Activated CD4-positive, alpha-beta T cell treated with anti-CD3 and anti-CD28 coated beads for 24 hours (primary cell): ENCODE measurements at regions not wholly inside any gene's neighbourhood (a gene's known extent, or its start where the extent isn't known, plus 50 kb on each side); places are given as distances from the start of the nearest gene placed in this dataset.
"Not testable (repeated sequence)": the region's sequence is repeated elsewhere in the genome, so short reads cannot be mapped to it uniquely, and the experiment has no call there.

ENCODE experiments used
- DNase-seq, 2 donors: peaks; one replicate each; pipeline ENCODE4 v3.0.0-alpha.2; 2020; ENCODE audit warnings: low read depth in 2 of 2

DNA sequence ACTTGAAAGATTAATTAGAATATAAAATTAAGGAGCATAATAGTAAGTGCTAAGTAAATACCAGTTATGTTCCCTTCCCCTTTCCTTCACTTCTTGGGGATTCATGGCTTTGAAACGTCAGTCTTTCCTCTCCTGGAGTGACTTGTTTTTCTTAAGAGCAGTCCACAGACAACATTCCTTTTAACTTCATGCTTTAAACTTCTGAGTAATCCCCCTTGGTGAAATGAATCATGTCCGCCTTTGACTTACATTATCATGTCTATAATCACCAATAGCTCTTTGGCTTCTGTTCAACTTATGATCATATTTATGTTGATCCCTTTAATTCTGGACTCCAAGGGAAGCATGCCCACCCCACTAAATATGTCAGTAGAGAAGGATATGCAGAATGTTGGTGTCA, 1012.1 kb upstream of the SLIT2 start:
- no peak for DNase-seq

DNA sequence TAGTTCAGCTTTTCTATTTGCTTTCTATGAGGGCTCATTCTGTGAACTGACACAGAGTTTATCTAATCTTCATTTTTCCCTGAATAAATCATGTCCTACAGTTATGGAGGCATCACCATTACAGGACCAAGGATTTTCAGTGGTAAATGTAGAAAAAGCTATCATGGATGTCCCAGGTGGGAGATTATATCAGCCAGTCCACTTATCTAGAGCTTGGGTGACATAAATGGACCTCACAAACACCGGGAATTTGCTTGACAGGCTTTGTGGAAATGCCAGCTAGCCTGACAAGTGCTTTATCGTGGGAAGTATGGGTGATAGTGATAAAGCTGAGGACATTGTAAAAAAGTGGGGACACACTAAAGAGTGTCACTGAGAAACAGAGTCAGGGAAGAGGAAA, 1015.2 kb upstream of the SLIT2 start:
- DNase-seq: no peak

DNA sequence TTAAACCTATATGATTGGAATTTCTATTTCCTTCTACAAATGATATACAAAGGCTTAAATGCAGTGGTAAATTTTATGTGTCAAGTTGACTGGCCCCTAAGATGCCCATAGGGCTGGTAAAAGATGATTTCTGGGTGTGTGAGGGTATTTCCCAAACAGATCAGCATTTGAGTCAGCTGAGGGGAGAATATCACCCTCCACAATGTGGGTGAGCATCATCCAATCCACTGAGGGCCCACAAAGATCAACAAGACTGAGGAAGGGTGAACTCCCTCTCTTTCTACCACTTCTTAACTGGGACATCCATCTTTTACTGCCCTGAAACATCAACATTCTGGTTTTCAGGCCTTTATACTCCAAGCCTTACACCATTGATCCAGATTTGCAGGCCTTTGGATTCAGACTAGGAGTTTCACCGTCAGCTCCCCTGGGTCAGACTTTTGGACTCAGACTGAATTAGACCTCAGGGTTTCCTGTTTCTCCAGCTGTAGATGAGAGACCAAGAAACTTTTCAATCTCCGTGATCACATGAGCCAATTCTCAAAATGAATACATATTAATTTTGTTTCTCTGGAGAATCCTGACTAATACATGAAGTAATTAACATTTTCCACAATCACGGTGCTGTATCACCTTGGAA, 1020.7 kb upstream of the SLIT2 start:
- no peak for DNase-seq

DNA sequence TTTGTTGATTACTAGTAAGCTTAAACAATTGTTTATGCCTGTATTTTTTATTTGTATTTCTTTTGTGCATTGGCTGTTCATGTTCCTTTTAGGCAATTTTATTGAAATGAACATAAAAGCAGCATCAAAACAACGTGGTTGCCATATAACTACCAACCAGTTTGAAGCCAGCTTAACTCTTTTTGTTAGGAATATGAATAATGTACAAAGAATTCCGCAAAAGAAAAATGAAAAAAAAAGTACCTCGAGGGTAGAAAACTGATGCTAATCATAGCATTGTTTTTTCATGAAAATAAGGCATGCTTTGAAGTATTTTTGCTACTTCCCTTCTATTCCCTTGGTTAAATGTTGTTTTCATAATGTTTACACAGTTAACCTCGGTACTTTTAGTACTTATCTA, 1024.0 kb upstream of the SLIT2 start:
- no peak for DNase-seq

DNA sequence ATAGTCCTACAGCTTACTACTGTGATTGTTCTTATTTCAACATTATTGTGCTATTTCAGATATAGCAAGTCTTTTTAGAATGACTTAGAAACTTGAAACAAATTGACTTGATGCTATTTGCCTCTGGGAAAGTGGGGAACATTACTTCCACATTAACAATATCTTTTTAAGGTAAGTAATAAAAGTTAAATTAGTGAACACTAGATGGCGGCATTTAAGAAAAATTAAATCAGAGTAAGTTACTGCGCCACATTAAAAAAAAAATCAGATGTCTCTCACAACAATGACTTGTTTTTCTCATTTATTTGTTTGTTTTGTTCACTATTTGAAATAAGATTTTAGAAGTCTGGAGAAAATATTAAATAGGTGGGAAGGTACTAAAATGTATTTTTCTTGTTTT, 1026.9 kb upstream of the SLIT2 start:
- no peak for DNase-seq

DNA sequence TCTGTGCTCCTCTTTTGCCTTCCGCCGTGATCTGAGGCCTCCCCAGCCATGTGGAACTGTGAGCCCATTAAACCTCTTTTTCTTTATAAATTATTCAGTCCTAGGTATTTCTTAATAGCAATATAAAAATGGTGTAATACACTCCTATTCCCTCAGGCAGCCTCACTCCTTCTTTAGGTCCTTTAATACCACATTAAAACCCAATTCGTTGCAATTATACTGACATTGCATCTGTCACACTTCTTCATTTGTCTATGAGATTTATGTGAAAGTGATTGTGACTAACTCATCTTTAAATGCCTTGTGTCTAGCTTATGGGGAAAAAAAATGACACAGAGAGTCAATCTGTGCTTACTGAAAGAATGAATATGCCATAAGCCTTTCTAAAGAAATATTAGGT, 1035.2 kb upstream of the SLIT2 start:
- no peak for DNase-seq

DNA sequence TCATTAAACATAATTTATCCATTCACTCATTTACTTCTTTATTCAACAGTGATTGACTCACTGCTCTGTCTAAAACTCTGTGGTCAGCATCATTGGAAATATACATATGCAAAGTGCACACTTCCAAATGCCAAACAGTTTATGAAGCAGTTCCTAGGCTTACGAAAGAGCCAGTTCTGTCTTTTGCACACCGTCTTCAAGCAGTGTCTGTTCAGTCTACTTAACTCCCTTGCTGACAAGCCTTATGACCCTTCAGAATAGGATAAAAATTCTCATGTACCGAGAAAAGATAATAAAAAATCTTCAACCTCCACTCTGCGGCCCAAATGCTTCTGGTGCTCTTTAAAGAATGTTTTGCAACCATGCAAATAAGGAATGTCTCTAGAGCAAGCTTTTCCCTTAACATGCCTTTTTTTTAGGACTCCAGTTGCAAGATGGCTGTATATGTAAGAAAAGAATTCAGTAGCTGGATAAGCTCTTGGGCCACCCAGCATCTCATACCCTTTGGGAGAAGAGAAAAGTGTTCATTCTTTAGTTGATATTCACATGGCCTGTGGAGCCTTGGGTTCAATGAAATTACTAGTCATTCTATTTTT, 1037.0 kb upstream of the SLIT2 start:
- no peak for DNase-seq

DNA sequence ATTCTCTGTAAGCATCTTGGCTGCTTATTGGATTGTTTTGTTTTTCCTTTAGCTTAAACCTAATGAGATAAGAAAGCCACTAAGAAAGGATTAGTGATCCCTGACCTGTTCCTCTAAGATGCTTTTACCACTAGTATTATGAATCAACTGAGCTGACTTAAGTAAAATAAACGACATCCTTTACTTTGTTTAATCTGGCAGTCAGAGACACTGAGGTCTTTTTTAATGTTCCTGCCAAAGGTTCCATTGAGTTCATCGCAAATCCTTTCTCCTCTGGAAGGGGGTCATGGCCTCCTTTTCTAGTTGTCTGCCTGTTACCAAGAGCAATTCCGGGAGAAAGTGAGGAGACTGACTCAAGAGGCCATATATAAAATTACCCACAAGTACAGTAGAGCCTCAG, 1038.3 kb upstream of the SLIT2 start:
- DNase-seq: no peak

DNA sequence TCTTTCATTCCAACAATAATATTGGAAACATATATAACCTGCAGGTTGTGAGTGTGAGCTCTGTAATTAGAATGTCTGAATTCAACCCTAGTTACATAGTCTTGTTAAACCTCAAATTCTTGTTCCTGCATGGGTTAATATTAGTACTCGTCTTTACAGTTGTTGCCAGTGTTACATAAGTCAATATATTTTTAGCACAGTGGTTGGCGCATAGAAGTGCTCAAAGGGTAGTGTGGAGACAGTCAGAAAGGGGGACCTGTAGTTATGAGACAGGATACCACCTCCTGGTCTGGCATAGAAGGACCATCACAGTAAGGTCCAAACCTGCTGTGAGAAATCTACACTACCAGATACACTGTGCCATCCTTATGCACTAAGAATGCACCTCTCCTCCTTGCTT, 1045.9 kb upstream of the SLIT2 start:
- DNase-seq: no peak

DNA sequence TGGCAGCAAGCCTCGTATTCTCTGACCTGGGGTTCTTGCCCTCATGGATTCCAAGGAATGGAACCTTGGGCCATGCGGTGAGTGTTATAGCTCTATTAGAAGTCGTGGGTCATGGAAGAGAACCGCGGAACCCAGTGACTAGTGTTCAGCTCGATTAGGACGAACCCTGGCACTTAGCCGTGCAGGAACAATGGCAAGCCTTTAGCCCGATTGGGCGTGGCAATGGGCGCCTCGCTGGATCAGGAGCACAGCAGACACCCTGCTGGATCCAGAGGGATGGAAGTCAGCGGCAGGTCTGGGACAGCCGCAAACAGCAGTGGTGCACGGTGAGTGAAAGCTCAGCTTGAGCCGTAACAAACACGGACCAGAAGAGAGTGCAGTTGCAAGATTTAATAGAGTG, 1053.9 kb upstream of the SLIT2 start:
- not testable (repeated sequence) for DNase-seq

DNA sequence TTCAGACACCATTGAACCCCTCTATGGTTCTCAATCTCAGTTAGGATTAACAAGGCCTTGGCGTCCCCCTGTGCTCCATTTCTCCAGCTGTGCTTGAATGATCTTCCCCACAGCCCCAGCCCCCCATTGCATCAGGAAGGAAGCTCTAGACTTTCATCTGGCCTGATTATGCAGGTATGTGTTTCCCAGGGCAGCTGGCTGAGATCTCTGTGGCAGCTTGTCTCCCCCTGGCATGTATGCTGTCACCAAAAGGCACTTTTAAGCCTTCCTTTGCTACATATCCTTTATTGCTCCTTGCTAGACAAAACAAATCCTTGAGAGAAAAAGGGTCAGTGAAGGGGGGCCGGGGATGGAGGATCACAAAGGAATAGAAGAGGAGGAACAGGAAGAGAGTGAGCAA, 1056.0 kb upstream of the SLIT2 start:
- no peak for DNase-seq

DNA sequence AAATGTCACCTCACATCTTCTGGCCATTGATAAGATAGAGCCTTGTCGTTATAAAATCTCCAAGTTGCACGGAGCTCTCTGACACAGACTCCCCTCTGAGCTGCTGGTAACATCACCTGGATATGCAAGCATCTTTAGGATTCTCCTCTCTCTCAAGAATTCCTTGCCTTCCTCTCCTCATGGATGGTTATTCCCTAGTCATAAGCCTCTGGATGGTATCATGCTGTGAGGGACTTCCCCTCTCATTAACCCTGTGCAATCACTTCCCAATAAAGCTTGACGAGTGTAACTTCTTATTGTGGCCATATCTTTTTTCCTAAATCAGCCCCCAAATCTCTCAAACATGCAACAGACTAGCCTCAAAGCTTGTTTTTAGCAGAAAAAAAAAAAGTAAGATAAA, 1057.0 kb upstream of the SLIT2 start:
- DNase-seq: no peak

DNA sequence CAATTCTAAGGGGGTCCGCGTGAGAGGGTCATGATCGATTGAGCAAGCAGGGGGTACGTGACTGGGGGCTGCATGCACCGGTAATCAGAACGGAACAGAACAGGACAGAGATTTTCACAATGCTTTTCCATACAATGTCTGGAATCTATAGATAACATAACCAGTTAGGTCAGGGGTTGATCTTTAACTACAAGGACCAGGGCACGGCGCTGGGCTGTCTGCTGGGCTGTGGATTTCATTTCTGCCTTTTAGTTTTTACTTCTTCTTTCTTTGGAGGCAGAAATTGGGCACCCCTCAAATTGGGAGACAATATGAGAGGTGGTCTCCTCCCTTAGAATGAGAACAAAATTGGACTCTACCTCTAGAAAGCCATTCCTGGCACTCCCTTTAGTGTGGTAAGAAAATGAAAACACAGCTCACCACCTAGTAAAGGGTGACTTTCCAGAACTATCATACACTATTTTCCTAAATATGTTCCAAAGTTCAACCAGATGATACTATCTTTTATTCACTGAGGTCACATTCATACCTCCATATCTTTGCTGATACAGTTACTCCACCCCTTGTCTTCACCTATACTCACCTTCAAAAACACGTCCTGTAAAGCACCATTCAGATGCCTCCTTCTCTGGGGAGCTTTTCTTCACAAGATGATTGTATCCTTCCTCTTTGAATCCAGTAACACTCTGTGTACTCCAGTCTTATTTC, 1058.3 kb upstream of the SLIT2 start:
- no peak for DNase-seq

DNA sequence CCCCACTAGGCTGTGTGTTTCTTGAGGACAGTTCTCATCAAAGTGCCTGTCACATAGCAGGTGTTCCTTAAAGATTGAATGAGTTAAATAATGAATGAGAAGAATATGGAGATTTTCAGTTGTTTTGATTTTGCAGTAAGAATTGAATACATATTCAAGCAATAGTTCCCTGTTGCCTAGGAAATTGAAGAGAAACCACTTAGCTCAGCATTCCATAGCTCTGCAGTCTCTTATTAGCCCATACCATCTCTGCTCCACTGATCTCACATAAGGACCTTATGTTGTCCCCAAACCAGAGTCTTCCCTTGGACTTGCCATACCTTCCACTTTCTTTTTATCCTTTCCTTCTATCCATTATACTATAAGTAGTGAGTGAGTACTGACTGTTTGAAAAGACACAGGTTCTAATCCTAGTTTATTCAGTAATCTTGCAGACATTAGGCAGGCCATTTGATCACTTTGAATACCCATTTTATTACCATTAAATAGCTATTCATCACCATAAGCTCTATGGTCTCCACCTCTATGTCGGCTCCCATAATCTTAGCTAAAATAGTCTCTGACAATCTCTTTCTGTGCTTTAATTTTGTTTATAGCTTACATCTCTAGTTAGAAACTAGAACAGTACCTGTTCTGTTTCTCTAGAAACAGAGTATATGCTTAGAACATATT, 1059.6 kb upstream of the SLIT2 start:
- no peak for DNase-seq

DNA sequence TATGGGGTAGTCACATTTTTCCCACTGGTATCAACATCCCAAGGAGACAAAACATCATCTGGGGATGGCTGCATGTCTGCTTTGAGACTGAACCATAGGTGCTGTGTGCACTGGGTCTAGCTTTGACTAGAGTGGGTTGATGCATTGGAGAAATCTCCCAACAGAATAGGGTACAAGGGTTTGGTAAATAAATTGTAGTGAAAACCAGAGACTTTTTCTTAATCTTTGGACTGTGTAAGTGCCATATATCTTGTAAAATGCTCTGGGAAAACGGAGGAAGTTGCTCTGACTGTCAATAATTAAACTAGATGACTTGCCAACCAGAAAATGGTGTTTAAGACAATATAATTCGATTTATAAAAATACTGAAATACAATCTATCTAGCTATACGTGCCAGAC, 1064.0 kb upstream of the SLIT2 start:
- DNase-seq: no peak

DNA sequence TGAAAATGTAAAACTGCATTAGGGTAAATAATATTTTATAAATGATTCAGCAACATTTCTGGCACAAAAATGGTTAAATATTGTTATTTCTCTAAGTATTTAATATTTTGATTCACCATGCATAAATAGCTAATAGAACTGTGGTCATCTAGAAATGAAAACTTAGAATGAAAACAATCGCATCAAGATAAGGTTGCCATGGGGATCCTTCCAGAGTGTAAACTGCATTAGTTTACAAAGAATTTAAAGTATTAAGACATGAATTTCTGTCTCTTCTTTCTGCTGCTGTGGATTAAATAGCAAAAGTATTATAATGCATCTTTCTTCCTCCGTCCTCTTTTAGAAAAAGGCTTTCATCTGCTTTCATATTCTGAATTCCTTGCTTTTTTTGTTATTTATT, 1064.6 kb upstream of the SLIT2 start:
- no peak for DNase-seq

DNA sequence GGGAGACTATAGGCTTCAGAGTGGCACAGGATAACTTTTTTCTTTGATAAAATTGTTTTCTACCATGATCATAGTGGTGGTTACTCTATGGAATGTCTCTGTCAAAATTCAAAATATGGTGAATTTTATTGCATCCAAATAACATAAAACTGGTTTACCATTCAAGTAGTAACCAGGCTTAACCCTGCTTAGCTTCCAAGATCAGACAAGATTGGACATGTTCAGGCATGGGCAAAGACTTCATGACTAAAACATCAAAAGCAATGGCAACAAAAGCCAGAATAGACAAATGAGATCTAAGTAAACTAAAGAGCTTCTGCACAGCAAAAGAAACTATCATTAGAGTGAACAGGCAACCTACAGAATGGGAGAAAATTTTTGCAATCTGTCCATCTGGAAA, 1070.1 kb upstream of the SLIT2 start:
- DNase-seq: not testable (repeated sequence)

DNA sequence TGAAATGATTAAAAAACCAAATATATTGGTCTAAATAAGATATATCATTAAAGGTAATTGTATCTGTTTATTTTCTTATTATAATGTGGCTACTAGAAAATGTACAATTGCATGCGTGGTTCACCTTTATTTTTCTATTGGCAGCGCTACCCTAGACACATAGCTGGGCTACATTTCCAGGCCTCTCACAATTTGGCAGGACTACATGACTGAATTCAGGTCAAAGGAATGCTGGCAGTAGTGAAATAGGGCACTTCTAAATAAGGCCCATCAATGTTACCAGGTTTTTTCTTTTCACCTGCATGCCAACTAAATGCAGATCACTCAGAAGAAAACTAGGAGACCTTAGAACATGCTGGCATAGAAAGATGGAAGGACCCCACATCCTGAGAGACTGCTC, 1072.9 kb upstream of the SLIT2 start:
- no peak for DNase-seq

DNA sequence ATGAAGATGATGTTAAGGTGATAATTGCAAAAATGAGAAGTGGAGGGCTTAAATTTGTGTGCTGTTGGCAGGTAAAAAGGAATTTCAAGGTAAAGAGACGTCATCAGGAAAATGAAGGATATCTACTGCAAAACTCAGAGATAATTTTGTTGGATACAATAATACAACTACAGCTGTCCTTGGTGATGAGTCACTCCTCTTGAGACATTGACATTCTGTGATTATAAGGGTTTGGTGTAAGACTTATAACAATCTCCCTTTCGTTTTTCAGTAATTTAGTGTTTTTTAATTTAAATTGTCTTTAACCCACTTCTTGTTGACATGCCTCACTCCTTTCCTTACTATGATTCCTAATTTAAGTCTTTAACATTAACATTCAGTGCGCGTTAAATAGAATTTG, 1074.1 kb upstream of the SLIT2 start:
- no peak for DNase-seq

DNA sequence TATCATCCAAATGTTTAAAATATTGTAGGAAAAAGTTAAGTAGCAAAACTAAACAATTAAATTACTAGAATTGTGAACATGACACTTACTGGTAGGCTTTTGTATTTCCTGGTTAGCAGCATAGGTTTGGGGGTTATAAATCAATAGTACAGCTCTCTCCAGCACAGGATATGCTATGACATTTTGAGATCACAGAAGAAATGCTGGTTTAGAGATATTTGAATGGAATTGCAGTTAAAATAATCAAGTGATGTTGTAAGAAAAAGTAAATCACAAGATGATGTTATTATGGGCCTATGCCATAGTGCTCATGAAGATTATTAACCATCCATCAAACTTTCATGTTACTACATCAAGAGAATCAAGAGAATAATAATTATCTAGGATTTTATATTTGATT, 1079.9 kb upstream of the SLIT2 start:
- no peak for DNase-seq

DNA sequence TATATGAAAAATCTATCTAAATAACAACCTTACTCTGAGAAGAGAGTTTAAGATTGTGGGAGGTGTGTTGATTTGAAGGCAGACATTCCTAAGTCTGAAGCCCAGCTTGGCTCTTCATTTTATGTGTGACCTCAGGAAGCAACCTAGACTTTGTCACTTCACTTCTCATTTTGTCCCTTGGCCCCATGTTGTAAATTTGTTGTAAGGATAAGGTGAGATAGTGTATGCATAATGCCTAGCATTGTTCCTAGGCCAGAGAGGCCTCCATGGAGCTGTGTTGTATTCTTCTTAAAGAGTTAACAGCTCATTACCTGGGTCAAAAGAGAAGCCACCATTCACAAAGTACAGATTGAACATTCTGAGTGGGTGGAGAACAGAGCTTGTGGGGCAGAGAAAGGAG, 1084.4 kb upstream of the SLIT2 start:
- DNase-seq: no peak

DNA sequence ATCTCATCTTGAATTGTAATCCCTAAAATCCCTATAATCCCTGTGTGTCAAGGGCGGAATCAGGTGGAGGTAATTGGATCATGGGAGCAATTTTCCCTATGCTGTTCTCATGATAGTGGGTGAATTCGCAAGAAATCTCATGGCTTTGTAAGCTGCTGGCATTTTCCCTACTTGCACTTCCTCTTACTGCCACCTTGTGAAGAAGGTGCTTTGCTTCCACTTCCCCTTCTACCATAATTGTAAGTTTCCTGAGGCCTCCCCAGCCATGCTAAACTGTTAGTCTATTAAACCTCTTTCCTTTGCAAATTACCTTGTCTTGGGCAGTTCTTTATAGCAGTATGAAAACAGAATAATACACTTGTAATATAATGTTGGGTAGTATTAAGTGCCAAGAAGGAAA, 1087.4 kb upstream of the SLIT2 start:
- no peak for DNase-seq

DNA sequence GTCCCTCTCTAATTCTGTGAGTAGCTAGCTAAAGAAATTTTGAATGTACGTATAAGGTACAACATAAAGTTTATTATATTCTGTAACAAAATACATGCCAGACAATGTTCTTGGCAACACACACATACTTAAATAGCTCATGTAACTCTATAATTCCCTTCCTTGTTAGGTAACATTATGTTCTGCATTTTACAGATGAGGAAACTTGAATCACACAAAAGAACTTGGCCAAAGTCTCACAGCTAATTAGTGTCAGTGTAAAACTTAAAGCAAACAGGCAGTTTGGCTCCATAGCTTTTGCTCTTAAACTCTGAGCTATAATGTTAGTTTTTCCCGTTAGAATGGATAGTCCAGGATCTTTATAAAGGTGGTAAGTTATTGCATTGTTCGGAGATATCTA, 1091.8 kb upstream of the SLIT2 start:
- DNase-seq: no peak
